ENCODE measurements at regions not wholly inside any gene's neighbourhood (a gene's known extent, or its start where the extent isn't known, plus 50 kb on each side); places are given as distances from the start of the nearest gene placed in this dataset.

GRCh38 chr1:25134801-25135461, 97.4 kb downstream of the SYF2 start:
- H3K4me1 ChIP-seq (ENCODE audit: control insufficient read depth in 2 of 2, insufficient read depth in 2 of 2, low read length in 1 of 2) = no peaks in the 10 kb centered on the region
- no peak overlapping the region for H3K27ac ChIP-seq (ENCODE audit: low read depth in 2 of 2, low read length in 1 of 2)
- no peaks in the 10 kb centered on the region for H3K9me3 ChIP-seq (ENCODE audit: control insufficient read depth in 2 of 2, insufficient read depth in 1 of 2, low read depth in 1 of 2, low read length in 1 of 2)
- no peaks in the 10 kb centered on the region for H3K36me3 ChIP-seq (ENCODE audit: control insufficient read depth in 2 of 2, insufficient read depth in 2 of 2, low read length in 1 of 2)
- H3K27me3 ChIP-seq (ENCODE audit: control insufficient read depth in 1 of 2, insufficient read depth in 2 of 2, low read length in 2 of 2) = no peaks in the 10 kb centered on the region
- H3K4me3 ChIP-seq (ENCODE audit: low read depth in 1 of 2, low read length in 2 of 2) = no peak overlapping the region
- 63 to 75% methylated on average over 7 of the region's 7 CpGs for WGBS, 2 donors

- Histone ChIP-seq H3K27ac (ENCODE audit: low read depth in 2 of 2, low read length in 1 of 2) (no peak overlapping the region), H3K4me3 (ENCODE audit: low read depth in 1 of 2, low read length in 2 of 2) (no peak overlapping the region), H3K9me3 (ENCODE audit: control insufficient read depth in 2 of 2, insufficient read depth in 1 of 2, low read depth in 1 of 2, low read length in 1 of 2) (no peaks in the 10 kb centered on the region), H3K36me3 (ENCODE audit: control insufficient read depth in 2 of 2, insufficient read depth in 2 of 2, low read length in 1 of 2) (no peaks in the 10 kb centered on the region), H3K4me1 (ENCODE audit: control insufficient read depth in 2 of 2, insufficient read depth in 2 of 2, low read length in 1 of 2) (no peaks in the 10 kb centered on the region), H3K27me3 (ENCODE audit: control insufficient read depth in 1 of 2, insufficient read depth in 2 of 2, low read length in 2 of 2) (no peaks in the 10 kb centered on the region)
- 76 to 80% methylated on average over 4 of the region's 4 CpGs for WGBS, 2 donors
These were observed 98.0 kb downstream of the SYF2 start for GRCh38 chr1:25134307-25134706.

- Histone ChIP-seq H3K4me3 (ENCODE audit: low read depth in 1 of 2, low read length in 2 of 2) (no peak overlapping the region), H3K27me3 (ENCODE audit: control insufficient read depth in 1 of 2, insufficient read depth in 2 of 2, low read length in 2 of 2) (no peaks in the 10 kb centered on the region), H3K9me3 (ENCODE audit: control insufficient read depth in 2 of 2, insufficient read depth in 1 of 2, low read depth in 1 of 2, low read length in 1 of 2) (no peaks in the 10 kb centered on the region), H3K27ac (ENCODE audit: low read depth in 2 of 2, low read length in 1 of 2) (no peak overlapping the region), H3K36me3 (ENCODE audit: control insufficient read depth in 2 of 2, insufficient read depth in 2 of 2, low read length in 1 of 2) (peaks cover 0 to 3% of the 10 kb centered on the region in 2 donors), H3K4me1 (ENCODE audit: control insufficient read depth in 2 of 2, insufficient read depth in 2 of 2, low read length in 1 of 2) (no peaks in the 10 kb centered on the region)
- 72 to 79% methylated on average over 4 of the region's 4 CpGs for WGBS, 2 donors
These were observed 100.5 kb downstream of the SYF2 start for GRCh38 chr1:25131794-25132193.

DNA sequence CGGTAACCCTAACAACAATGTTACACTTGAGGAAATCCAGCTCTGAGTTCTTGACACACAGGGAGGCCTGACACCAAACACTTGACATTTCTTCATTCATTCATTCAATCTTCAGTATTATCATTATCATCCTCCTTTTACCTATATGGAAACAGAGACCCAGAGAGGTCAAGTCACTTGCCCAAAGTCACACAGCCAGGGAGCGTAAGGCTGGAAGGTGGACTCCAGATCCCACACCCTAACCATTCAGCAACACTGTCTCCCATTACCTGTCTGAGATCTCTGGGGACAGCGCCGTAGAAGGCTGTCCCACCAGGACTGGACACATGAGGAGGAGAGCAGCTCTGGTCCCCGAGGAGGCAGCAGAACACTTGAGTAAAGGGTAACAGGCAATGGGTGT, 101.4 kb downstream of the SYF2 start:
- Histone ChIP-seq H3K9me3 (ENCODE audit: control insufficient read depth in 2 of 2, insufficient read depth in 1 of 2, low read depth in 1 of 2, low read length in 1 of 2) (no peaks in the 10 kb centered on the region), H3K4me3 (ENCODE audit: low read depth in 1 of 2, low read length in 2 of 2) (no peak overlapping the region), H3K4me1 (ENCODE audit: control insufficient read depth in 2 of 2, insufficient read depth in 2 of 2, low read length in 1 of 2) (no peaks in the 10 kb centered on the region), H3K36me3 (ENCODE audit: control insufficient read depth in 2 of 2, insufficient read depth in 2 of 2, low read length in 1 of 2) (peaks cover 0 to 3% of the 10 kb centered on the region in 2 donors), H3K27ac (ENCODE audit: low read depth in 2 of 2, low read length in 1 of 2) (no peak overlapping the region), H3K27me3 (ENCODE audit: control insufficient read depth in 1 of 2, insufficient read depth in 2 of 2, low read length in 2 of 2) (no peaks in the 10 kb centered on the region)
- WGBS, 2 donors = 86 to 89% methylated on average over 5 of the region's 5 CpGs

DNA sequence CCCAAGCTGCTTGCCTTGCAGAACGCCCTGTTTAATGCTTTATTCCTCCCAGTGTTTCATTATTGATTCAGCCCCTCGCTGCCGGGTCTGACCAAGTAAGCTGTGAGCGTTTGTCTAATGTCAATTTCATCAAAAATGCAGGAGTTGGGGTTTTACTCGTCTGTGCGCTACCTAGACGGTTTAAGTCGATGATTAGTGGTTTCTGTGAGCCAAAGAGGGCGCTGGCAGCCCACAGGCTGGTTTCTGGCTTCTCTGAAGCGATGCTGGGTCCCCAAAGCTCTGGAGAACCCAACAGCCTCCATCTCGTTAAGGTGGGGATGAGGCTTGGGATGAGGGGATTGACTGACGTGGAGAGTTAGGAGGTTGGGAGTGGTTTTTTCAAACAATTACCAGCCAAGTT, 102.9 kb downstream of the SYF2 start:
- peaks cover 0 to 3% of the 10 kb centered on the region in 2 donors for H3K36me3 ChIP-seq (ENCODE audit: control insufficient read depth in 2 of 2, insufficient read depth in 2 of 2, low read length in 1 of 2)
- no peaks in the 10 kb centered on the region for H3K4me1 ChIP-seq (ENCODE audit: control insufficient read depth in 2 of 2, insufficient read depth in 2 of 2, low read length in 1 of 2)
- H3K9me3 ChIP-seq (ENCODE audit: control insufficient read depth in 2 of 2, insufficient read depth in 1 of 2, low read depth in 1 of 2, low read length in 1 of 2) = no peaks in the 10 kb centered on the region
- H3K27me3 ChIP-seq (ENCODE audit: control insufficient read depth in 1 of 2, insufficient read depth in 2 of 2, low read length in 2 of 2) = no peaks in the 10 kb centered on the region
- H3K27ac ChIP-seq (ENCODE audit: low read depth in 2 of 2, low read length in 1 of 2) = no peak overlapping the region
- no peak overlapping the region for H3K4me3 ChIP-seq (ENCODE audit: low read depth in 1 of 2, low read length in 2 of 2)
- 73 to 81% methylated on average over 12 of the region's 12 CpGs for WGBS, 2 donors

DNA sequence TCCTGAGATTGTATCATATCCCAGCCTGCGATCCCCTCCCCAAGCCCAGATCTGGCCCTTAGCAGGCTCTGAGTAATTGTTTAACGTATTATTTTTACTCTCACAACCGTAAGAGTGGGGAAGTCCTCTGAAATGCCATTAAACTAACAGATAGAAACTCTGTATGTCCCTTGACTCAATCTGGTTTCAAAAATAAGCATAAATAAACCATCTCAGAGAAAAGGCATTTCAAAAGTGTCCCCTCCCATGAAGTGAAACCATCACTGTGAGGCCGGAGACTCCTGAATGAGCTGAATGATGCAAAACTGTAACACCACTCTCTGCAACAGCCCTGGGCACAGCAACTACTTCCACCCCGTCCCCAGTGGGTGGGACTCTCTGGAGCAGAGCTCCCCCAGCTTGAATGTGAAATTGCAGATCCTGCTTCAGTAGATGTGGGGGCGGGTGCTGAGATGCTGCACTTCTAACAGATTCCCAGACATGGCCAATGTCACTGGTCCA, 104.1 kb downstream of the SYF2 start:
- Histone ChIP-seq H3K36me3 (ENCODE audit: control insufficient read depth in 2 of 2, insufficient read depth in 2 of 2, low read length in 1 of 2) (peaks cover 0 to 3% of the 10 kb centered on the region in 2 donors), H3K27ac (ENCODE audit: low read depth in 2 of 2, low read length in 1 of 2) (no peak overlapping the region), H3K4me1 (ENCODE audit: control insufficient read depth in 2 of 2, insufficient read depth in 2 of 2, low read length in 1 of 2) (no peaks in the 10 kb centered on the region), H3K4me3 (ENCODE audit: low read depth in 1 of 2, low read length in 2 of 2) (no peak overlapping the region), H3K27me3 (ENCODE audit: control insufficient read depth in 1 of 2, insufficient read depth in 2 of 2, low read length in 2 of 2) (no peaks in the 10 kb centered on the region), H3K9me3 (ENCODE audit: control insufficient read depth in 2 of 2, insufficient read depth in 1 of 2, low read depth in 1 of 2, low read length in 1 of 2) (no peaks in the 10 kb centered on the region)
- WGBS, 2 donors = 67% methylated on average over 6 of the region's 6 CpGs

DNA sequence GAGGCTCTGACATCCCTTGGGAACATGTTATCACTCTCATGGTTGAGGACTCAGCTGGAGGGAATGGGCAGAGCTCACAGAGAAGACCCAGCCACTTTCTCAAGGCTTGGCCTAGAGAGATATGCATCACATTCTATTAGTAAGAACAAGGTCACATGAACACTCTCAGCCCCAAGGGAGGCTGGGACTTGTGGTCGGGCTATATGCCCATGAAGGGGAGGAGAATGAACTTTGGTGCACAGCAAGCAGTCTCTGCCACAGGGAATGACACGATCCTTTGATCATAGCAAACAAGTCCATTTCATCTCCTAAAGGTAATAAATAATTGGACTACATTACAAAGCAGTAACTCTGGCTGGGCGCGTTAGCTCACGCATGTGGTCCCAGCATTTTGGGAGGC, 105.7 kb downstream of the SYF2 start:
- no peaks in the 10 kb centered on the region for H3K9me3 ChIP-seq (ENCODE audit: control insufficient read depth in 2 of 2, insufficient read depth in 1 of 2, low read depth in 1 of 2, low read length in 1 of 2)
- H3K27me3 ChIP-seq (ENCODE audit: control insufficient read depth in 1 of 2, insufficient read depth in 2 of 2, low read length in 2 of 2) = no peaks in the 10 kb centered on the region
- H3K4me1 ChIP-seq (ENCODE audit: control insufficient read depth in 2 of 2, insufficient read depth in 2 of 2, low read length in 1 of 2) = no peaks in the 10 kb centered on the region
- H3K36me3 ChIP-seq (ENCODE audit: control insufficient read depth in 2 of 2, insufficient read depth in 2 of 2, low read length in 1 of 2) = peaks cover 0 to 3% of the 10 kb centered on the region in 2 donors
- H3K4me3 ChIP-seq (ENCODE audit: low read depth in 1 of 2, low read length in 2 of 2) = no peak overlapping the region
- H3K27ac ChIP-seq (ENCODE audit: low read depth in 2 of 2, low read length in 1 of 2) = no peak overlapping the region
- 78 to 86% methylated on average over 5 of the region's 5 CpGs for WGBS, 2 donors

- Histone ChIP-seq H3K27me3 (ENCODE audit: control insufficient read depth in 1 of 2, insufficient read depth in 2 of 2, low read length in 2 of 2) (no peaks in the 10 kb centered on the region), H3K27ac (ENCODE audit: low read depth in 2 of 2, low read length in 1 of 2) (no peak overlapping the region), H3K9me3 (ENCODE audit: control insufficient read depth in 2 of 2, insufficient read depth in 1 of 2, low read depth in 1 of 2, low read length in 1 of 2) (no peaks in the 10 kb centered on the region), H3K36me3 (ENCODE audit: control insufficient read depth in 2 of 2, insufficient read depth in 2 of 2, low read length in 1 of 2) (peaks cover 0 to 3% of the 10 kb centered on the region in 2 donors), H3K4me3 (ENCODE audit: low read depth in 1 of 2, low read length in 2 of 2) (no peak overlapping the region), H3K4me1 (ENCODE audit: control insufficient read depth in 2 of 2, insufficient read depth in 2 of 2, low read length in 1 of 2) (no peaks in the 10 kb centered on the region)
- 85 to 90% methylated on average over 3 of the region's 3 CpGs for WGBS, 2 donors
These were observed 108.8 kb downstream of the SYF2 start for GRCh38 chr1:25123551-25123950.

- H3K9me3 ChIP-seq (ENCODE audit: control insufficient read depth in 2 of 2, insufficient read depth in 1 of 2, low read depth in 1 of 2, low read length in 1 of 2) = no peaks in the 10 kb centered on the region
- 74 to 84% methylated on average over 5 of the region's 5 CpGs for WGBS, 2 donors
These were observed 109.6 kb downstream of the SYF2 start for GRCh38 chr1:25122747-25123146.

DNA sequence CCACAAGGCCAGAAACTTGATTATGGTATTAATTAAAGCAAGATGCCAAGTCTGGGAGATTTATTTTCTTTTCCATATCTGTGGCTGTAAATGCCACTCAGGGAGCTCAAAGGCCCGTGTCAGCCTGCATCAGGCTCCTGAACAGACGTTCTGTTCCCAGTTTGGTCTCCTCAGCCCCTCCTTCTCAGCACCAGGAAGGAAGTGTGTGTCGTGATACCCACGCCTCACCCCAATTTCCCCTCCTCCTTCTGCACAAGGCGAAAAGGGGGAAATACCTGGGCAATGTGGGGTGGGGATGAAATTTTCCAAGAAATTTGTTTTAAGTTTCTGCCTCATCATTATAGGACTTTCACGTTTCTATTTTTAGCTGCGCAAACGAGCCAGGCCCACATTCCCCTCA, 112.0 kb downstream of the SYF2 start:
- no peak overlapping the region for H3K27ac ChIP-seq (ENCODE audit: low read depth in 2 of 2, low read length in 1 of 2)
- H3K4me1 ChIP-seq (ENCODE audit: control insufficient read depth in 2 of 2, insufficient read depth in 2 of 2, low read length in 1 of 2) = no peaks in the 10 kb centered on the region
- no peaks in the 10 kb centered on the region for H3K36me3 ChIP-seq (ENCODE audit: control insufficient read depth in 2 of 2, insufficient read depth in 2 of 2, low read length in 1 of 2)
- H3K4me3 ChIP-seq (ENCODE audit: low read depth in 1 of 2, low read length in 2 of 2) = no peak overlapping the region
- 39 to 50% methylated on average over 8 of the region's 8 CpGs for WGBS, 2 donors
- no peaks in the 10 kb centered on the region for H3K27me3 ChIP-seq (ENCODE audit: control insufficient read depth in 1 of 2, insufficient read depth in 2 of 2, low read length in 2 of 2)
- H3K9me3 ChIP-seq (ENCODE audit: control insufficient read depth in 2 of 2, insufficient read depth in 1 of 2, low read depth in 1 of 2, low read length in 1 of 2) = no peaks in the 10 kb centered on the region

More at GRCh38 chr1:25122747-25123146, 109.6 kb downstream of the SYF2 start:
- Histone ChIP-seq H3K4me3 (ENCODE audit: low read depth in 1 of 2, low read length in 2 of 2) (no peak overlapping the region), H3K4me1 (ENCODE audit: control insufficient read depth in 2 of 2, insufficient read depth in 2 of 2, low read length in 1 of 2) (no peaks in the 10 kb centered on the region), H3K27me3 (ENCODE audit: control insufficient read depth in 1 of 2, insufficient read depth in 2 of 2, low read length in 2 of 2) (no peaks in the 10 kb centered on the region), H3K27ac (ENCODE audit: low read depth in 2 of 2, low read length in 1 of 2) (no peak overlapping the region), H3K36me3 (ENCODE audit: control insufficient read depth in 2 of 2, insufficient read depth in 2 of 2, low read length in 1 of 2) (no peaks in the 10 kb centered on the region)

Measured in esophagus (tissue), 2 donors.